ENCODE measurements at regions not wholly inside any gene's neighbourhood (a gene's known extent, or its start where the extent isn't known, plus 50 kb on each side); places are given as distances from the start of the nearest gene placed in this dataset.

DNA sequence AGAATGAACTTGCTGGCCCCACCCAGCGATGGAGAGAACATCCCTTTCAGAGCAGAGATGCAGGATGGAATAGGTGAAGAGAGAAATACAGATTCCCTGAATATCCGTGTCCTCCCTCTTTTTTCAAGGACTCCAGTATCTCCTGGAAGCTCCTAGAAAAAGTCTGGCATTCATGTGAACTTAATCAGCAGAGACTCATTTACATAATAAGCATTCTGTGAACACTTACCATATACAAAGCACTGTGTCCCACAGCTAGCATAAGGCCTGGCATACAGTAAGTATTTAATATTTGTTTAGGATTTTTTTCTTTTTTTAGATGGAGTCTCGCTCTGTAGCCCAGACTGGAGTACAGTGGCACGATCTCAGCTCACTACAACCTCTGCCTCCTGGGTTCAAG, 208.5 kb upstream of the RPL38 start:
- no peak overlapping the region for H4K8ac ChIP-seq (ENCODE audit: low read length)
- no peak overlapping the region for H3K4me2 ChIP-seq (ENCODE audit: low read length, poor library complexity, severe bottlenecking)
- H3K9me3 ChIP-seq (ENCODE audit: control insufficient read depth, low read length), result no peaks in the 10 kb centered on the region
- no peak overlapping the region for H2BK120ac ChIP-seq (ENCODE audit: low read depth, low read length)
- DNase-seq, result no peak
- H3K27ac ChIP-seq (ENCODE audit: low read length, poor library complexity, severe bottlenecking), result no peak overlapping the region
- H4K91ac ChIP-seq (ENCODE audit: low read length), result no peak overlapping the region
- H3K36me3 ChIP-seq (ENCODE audit: control insufficient read depth in 1 of 2, insufficient read depth in 2 of 2, low read depth in 1 of 2, low read length in 2 of 2), result no peaks in the 10 kb centered on the region
- H2BK5ac ChIP-seq (ENCODE audit: low read depth, low read length, poor library complexity, severe bottlenecking), result no peak overlapping the region
- H3K18ac ChIP-seq (ENCODE audit: low read depth in 1 of 2, low read length in 2 of 2), result no peak overlapping the region
- no peak overlapping the region for H3K23ac ChIP-seq (ENCODE audit: low read length in 2 of 2)
- H2AK5ac ChIP-seq (ENCODE audit: low read length, severe bottlenecking), result no peak overlapping the region
- H2BK15ac ChIP-seq (ENCODE audit: low read depth, poor library complexity, severe bottlenecking), result no peak overlapping the region
- no peak overlapping the region for H3K4me3 ChIP-seq (ENCODE audit: insufficient read depth in 1 of 2, low read depth in 1 of 2, low read length in 2 of 2)
- H2BK12ac ChIP-seq (ENCODE audit: low read length in 2 of 2), result no peak overlapping the region
- H3K27me3 ChIP-seq (ENCODE audit: control insufficient read depth in 1 of 2, insufficient read depth in 1 of 2, low read length in 2 of 2), result peaks cover 0 to 72% of the 10 kb centered on the region in 2 experiments
- no peaks in the 10 kb centered on the region for H3K4me1 ChIP-seq (ENCODE audit: control insufficient read depth, insufficient read depth, low read depth, low read length)
- 64% methylated on average over 2 of the region's 4 CpGs for WGBS
- H2AFZ ChIP-seq (ENCODE audit: low read depth, low read length), result no peak overlapping the region
- H3K9ac ChIP-seq (ENCODE audit: low read length), result no peak overlapping the region
- no peak overlapping the region for H3K4ac ChIP-seq (ENCODE audit: low read depth in 1 of 2, low read length in 2 of 2)
- no peak overlapping the region for H3K14ac ChIP-seq (ENCODE audit: low read length in 2 of 2)
- H3K79me1 ChIP-seq (replicated peaks; ENCODE audit: low read length, poor library complexity, severe bottlenecking), result no peaks in the 10 kb centered on the region

DNA sequence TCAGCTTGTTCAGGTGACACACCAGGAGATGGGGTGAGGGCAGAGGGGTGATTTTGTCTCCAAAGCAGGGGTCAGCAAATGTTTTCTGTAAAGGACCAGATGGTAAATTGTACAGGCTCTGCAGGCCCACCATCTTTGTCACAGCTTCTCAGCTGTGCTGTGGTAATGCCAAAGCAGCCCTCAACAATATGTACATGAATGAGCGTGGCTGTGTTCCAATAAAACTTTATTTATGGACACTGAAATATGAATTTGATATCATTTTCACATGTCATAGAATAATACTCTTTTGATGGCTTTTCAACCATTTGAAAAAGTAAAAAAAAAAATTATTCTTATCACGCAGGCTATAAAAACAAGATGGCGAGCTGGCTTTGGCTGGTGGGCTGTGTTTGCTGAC, 206.4 kb upstream of the RPL38 start:
- no peak overlapping the region for H2AK5ac ChIP-seq (ENCODE audit: low read length, severe bottlenecking)
- no peak overlapping the region for H2AFZ ChIP-seq (ENCODE audit: low read depth, low read length)
- no peak overlapping the region for H2BK12ac ChIP-seq (ENCODE audit: low read length in 2 of 2)
- H3K79me1 ChIP-seq (replicated peaks; ENCODE audit: low read length, poor library complexity, severe bottlenecking), result no peaks in the 10 kb centered on the region
- H2BK120ac ChIP-seq (ENCODE audit: low read depth, low read length), result no peak overlapping the region
- H3K27ac ChIP-seq (ENCODE audit: low read length, poor library complexity, severe bottlenecking), result no peak overlapping the region
- no peak overlapping the region for H3K9ac ChIP-seq (ENCODE audit: low read length)
- H3K18ac ChIP-seq (ENCODE audit: low read depth in 1 of 2, low read length in 2 of 2), result no peak overlapping the region
- H2BK15ac ChIP-seq (ENCODE audit: low read depth, poor library complexity, severe bottlenecking), result no peak overlapping the region
- H3K9me3 ChIP-seq (ENCODE audit: control insufficient read depth, low read length), result no peaks in the 10 kb centered on the region
- H3K4ac ChIP-seq (ENCODE audit: low read depth in 1 of 2, low read length in 2 of 2), result no peak overlapping the region
- H3K4me3 ChIP-seq (ENCODE audit: insufficient read depth in 1 of 2, low read depth in 1 of 2, low read length in 2 of 2), result no peak overlapping the region
- no peak for DNase-seq
- peaks cover 0 to 70% of the 10 kb centered on the region in 2 experiments for H3K27me3 ChIP-seq (ENCODE audit: control insufficient read depth in 1 of 2, insufficient read depth in 1 of 2, low read length in 2 of 2)
- no peaks in the 10 kb centered on the region for H3K4me1 ChIP-seq (ENCODE audit: control insufficient read depth, insufficient read depth, low read depth, low read length)
- H3K4me2 ChIP-seq (ENCODE audit: low read length, poor library complexity, severe bottlenecking), result no peak overlapping the region
- WGBS, result 70% methylated on average over 3 of the region's 3 CpGs
- no peak overlapping the region for H3K14ac ChIP-seq (ENCODE audit: low read length in 2 of 2)
- no peak overlapping the region for H2BK5ac ChIP-seq (ENCODE audit: low read depth, low read length, poor library complexity, severe bottlenecking)
- H4K91ac ChIP-seq (ENCODE audit: low read length), result no peak overlapping the region
- H3K23ac ChIP-seq (ENCODE audit: low read length in 2 of 2), result no peak overlapping the region
- H4K8ac ChIP-seq (ENCODE audit: low read length), result no peak overlapping the region
- H3K36me3 ChIP-seq (ENCODE audit: control insufficient read depth in 1 of 2, insufficient read depth in 2 of 2, low read depth in 1 of 2, low read length in 2 of 2), result no peaks in the 10 kb centered on the region

DNA sequence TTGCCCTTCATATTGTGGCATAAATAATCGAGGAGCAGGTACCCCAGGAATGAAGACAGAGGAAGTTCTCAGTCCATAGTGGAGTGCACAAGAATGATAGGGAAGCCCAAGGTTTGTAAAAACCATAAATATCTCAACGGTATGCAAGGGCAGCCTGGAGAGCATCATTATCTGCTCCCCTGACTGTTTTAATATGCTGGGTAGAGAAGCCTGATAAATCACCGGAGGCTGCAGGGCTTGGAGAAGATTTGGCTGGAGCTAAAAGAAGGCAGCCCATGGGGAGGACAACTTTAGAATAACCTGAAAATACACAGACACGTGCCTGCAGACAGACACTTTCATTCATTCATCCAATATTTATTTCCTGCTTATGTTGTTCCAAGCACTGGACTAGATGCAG, 205.2 kb upstream of the RPL38 start:
- Histone ChIP-seq H3K4me1 (ENCODE audit: control insufficient read depth, insufficient read depth, low read depth, low read length) (no peaks in the 10 kb centered on the region), H2BK120ac (ENCODE audit: low read depth, low read length) (no peak overlapping the region), H4K8ac (ENCODE audit: low read length) (no peak overlapping the region), H2BK12ac (ENCODE audit: low read length in 2 of 2) (no peak overlapping the region), H3K14ac (ENCODE audit: low read length in 2 of 2) (no peak overlapping the region), H3K9ac (ENCODE audit: low read length) (no peak overlapping the region), H3K4me2 (ENCODE audit: low read length, poor library complexity, severe bottlenecking) (no peak overlapping the region), H2AK5ac (ENCODE audit: low read length, severe bottlenecking) (no peak overlapping the region), H3K79me1 (replicated peaks; ENCODE audit: low read length, poor library complexity, severe bottlenecking) (no peaks in the 10 kb centered on the region), H3K4me3 (ENCODE audit: insufficient read depth in 1 of 2, low read depth in 1 of 2, low read length in 2 of 2) (no peak overlapping the region), H2BK15ac (ENCODE audit: low read depth, poor library complexity, severe bottlenecking) (no peak overlapping the region), H2BK5ac (ENCODE audit: low read depth, low read length, poor library complexity, severe bottlenecking) (no peak overlapping the region), H3K23ac (ENCODE audit: low read length in 2 of 2) (no peak overlapping the region), H3K4ac (ENCODE audit: low read depth in 1 of 2, low read length in 2 of 2) (no peak overlapping the region), H3K18ac (ENCODE audit: low read depth in 1 of 2, low read length in 2 of 2) (no peak overlapping the region), H2AFZ (ENCODE audit: low read depth, low read length) (no peak overlapping the region), H3K9me3 (ENCODE audit: control insufficient read depth, low read length) (no peaks in the 10 kb centered on the region), H3K27ac (ENCODE audit: low read length, poor library complexity, severe bottlenecking) (no peak overlapping the region), H4K91ac (ENCODE audit: low read length) (no peak overlapping the region), H3K27me3 (ENCODE audit: control insufficient read depth in 1 of 2, insufficient read depth in 1 of 2, low read length in 2 of 2) (peaks cover 0 to 76% of the 10 kb centered on the region in 2 experiments), H3K36me3 (ENCODE audit: control insufficient read depth in 1 of 2, insufficient read depth in 2 of 2, low read depth in 1 of 2, low read length in 2 of 2) (no peaks in the 10 kb centered on the region)
- WGBS, result 35% methylated on average over 4 of the region's 4 CpGs
- no peak for DNase-seq

GRCh38 chr17:73998653-73999645, 204.5 kb upstream of the RPL38 start:
- Histone ChIP-seq H3K4me1 (ENCODE audit: control insufficient read depth, insufficient read depth, low read depth, low read length) (no peaks in the 10 kb centered on the region), H3K4ac (ENCODE audit: low read depth in 1 of 2, low read length in 2 of 2) (no peak overlapping the region), H3K4me3 (ENCODE audit: insufficient read depth in 1 of 2, low read depth in 1 of 2, low read length in 2 of 2) (peak overlapping the region in 1 of 2 experiments; percentile 38), H3K4me2 (ENCODE audit: low read length, poor library complexity, severe bottlenecking) (no peak overlapping the region), H3K27ac (ENCODE audit: low read length, poor library complexity, severe bottlenecking) (no peak overlapping the region), H2BK15ac (ENCODE audit: low read depth, poor library complexity, severe bottlenecking) (no peak overlapping the region), H2BK120ac (ENCODE audit: low read depth, low read length) (no peak overlapping the region), H2BK12ac (ENCODE audit: low read length in 2 of 2) (no peak overlapping the region), H3K23ac (ENCODE audit: low read length in 2 of 2) (no peak overlapping the region), H3K9ac (ENCODE audit: low read length) (no peak overlapping the region), H3K36me3 (ENCODE audit: control insufficient read depth in 1 of 2, insufficient read depth in 2 of 2, low read depth in 1 of 2, low read length in 2 of 2) (no peaks in the 10 kb centered on the region), H3K18ac (ENCODE audit: low read depth in 1 of 2, low read length in 2 of 2) (no peak overlapping the region), H2BK5ac (ENCODE audit: low read depth, low read length, poor library complexity, severe bottlenecking) (no peak overlapping the region), H3K27me3 (ENCODE audit: control insufficient read depth in 1 of 2, insufficient read depth in 1 of 2, low read length in 2 of 2) (peaks cover 0 to 76% of the 10 kb centered on the region in 2 experiments), H2AFZ (ENCODE audit: low read depth, low read length) (no peak overlapping the region), H2AK5ac (ENCODE audit: low read length, severe bottlenecking) (no peak overlapping the region), H4K8ac (ENCODE audit: low read length) (no peak overlapping the region), H3K9me3 (ENCODE audit: control insufficient read depth, low read length) (no peaks in the 10 kb centered on the region), H3K14ac (ENCODE audit: low read length in 2 of 2) (no peak overlapping the region), H4K91ac (ENCODE audit: low read length) (no peak overlapping the region), H3K79me1 (replicated peaks; ENCODE audit: low read length, poor library complexity, severe bottlenecking) (no peaks in the 10 kb centered on the region)
- WGBS, result 44% methylated on average over 19 of the region's 23 CpGs
- DNase-seq, result no peak

Data from mesenchymal stem cell (in vitro differentiated cells and primary cell).